CD8-positive, alpha-beta memory T cell (primary cell): ENCODE measurements at regions not wholly inside any gene's neighbourhood (a gene's known extent, or its start where the extent isn't known, plus 50 kb on each side); places are given as distances from the start of the nearest gene placed in this dataset.

Experiments used
- CTCF ChIA-PET: fragments of 350-600 bp; sonication (Branson Sonifier 250); formaldehyde crosslinking; loops from one replicate; lab custom pipeline; 2021; ENCODE audit warnings: antibody characterized with exemption; lab: Charles Lee
- POLR2A ChIA-PET: fragments of 350-600 bp; sonication (Branson Sonifier 250); formaldehyde crosslinking; loops from one replicate; lab custom pipeline; 2021; ENCODE audit warnings: antibody characterized with exemption; lab: Charles Lee
- DNase-seq, 5 donors: peaks; one replicate each; pipeline versions ENCODE4 v3.0.0 to v3.0.0-alpha.2; 2020 to 2022; ENCODE audit warnings: mixed read lengths in 1 of 5
- H3K27ac ChIP-seq: one replicate; pipeline ENCODE4 v1.7.0; 2013; ENCODE audit warnings: low read depth, mild to moderate bottlenecking, low read length, moderate library complexity
- H3K27me3 ChIP-seq: 2 replicates; pipeline ENCODE4 v1.7.0; 2013; ENCODE audit warnings: low read length, mild to moderate bottlenecking; ENCODE audit not compliant: insufficient read depth, poor library complexity, severe bottlenecking
- H3K36me3 ChIP-seq: 2 replicates; pipeline ENCODE4 v1.7.0; 2013; ENCODE audit warnings: mild to moderate bottlenecking, low read length, moderate library complexity; ENCODE audit not compliant: insufficient read depth
- H3K4me1 ChIP-seq: 2 replicates; pipeline ENCODE4 v1.7.0; 2013; ENCODE audit warnings: mild to moderate bottlenecking, low read length, moderate library complexity; ENCODE audit not compliant: insufficient read depth
- H3K4me3 ChIP-seq: 2 replicates; pipeline ENCODE4 v1.7.0; 2013; ENCODE audit warnings: mild to moderate bottlenecking, low read length
- H3K9me3 ChIP-seq: 2 replicates; pipeline ENCODE4 v1.7.0; 2013; ENCODE audit warnings: mild to moderate bottlenecking, low read length
- H3K27ac Mint-ChIP-seq, 8 donors: one replicate each; pipeline ENCODE4 v1.8.0; 2020 to 2021; ENCODE audit warnings: mixed read lengths in 8 of 8, mild to moderate bottlenecking in 6 of 8, inconsistent platforms in 3 of 8, moderate library complexity in 3 of 8
- H3K27me3 Mint-ChIP-seq, 2 donors: one replicate each; pipeline ENCODE4 v1.8.0; 2020 to 2021; ENCODE audit warnings: mixed read lengths in 2 of 2, mild to moderate bottlenecking in 1 of 2, moderate library complexity in 1 of 2
- H3K36me3 Mint-ChIP-seq, 3 donors: one replicate each; pipeline ENCODE4 v1.8.0; 2020 to 2021; ENCODE audit warnings: mixed read lengths in 3 of 3, inconsistent platforms in 1 of 3, mild to moderate bottlenecking in 1 of 3
- H3K4me1 Mint-ChIP-seq, 3 donors: one replicate each; pipeline ENCODE4 v1.8.0; 2020 to 2021; ENCODE audit warnings: mixed read lengths in 3 of 3, inconsistent platforms in 1 of 3, mild to moderate bottlenecking in 1 of 3
- H3K4me3 Mint-ChIP-seq, 7 donors: one replicate each; pipeline ENCODE4 v1.8.0; 2020 to 2021; ENCODE audit warnings: mixed read lengths in 7 of 7, mild to moderate bottlenecking in 6 of 7, moderate library complexity in 4 of 7, inconsistent platforms in 2 of 7
- H3K9me3 Mint-ChIP-seq, 5 donors: one replicate each; pipeline ENCODE4 v1.8.0; 2020 to 2022; ENCODE audit warnings: mixed read lengths in 5 of 5, mild to moderate bottlenecking in 3 of 5, moderate library complexity in 2 of 5, inconsistent platforms in 1 of 5

GRCh38 chr5:30098940-30099339 is 1094.5 kb upstream of the CDH6 start:
- no peak overlapping the region for H3K4me3 ChIP-seq
- Mint-ChIP-seq H3K27ac (no peak overlapping the region), H3K27me3 (no peaks in the 10 kb centered on the region), H3K36me3 (no peaks in the 10 kb centered on the region), H3K4me1 (no peaks in the 10 kb centered on the region), H3K4me3 (no peak overlapping the region), H3K9me3 (peaks cover 0 to 31% (median 12%) of the 10 kb centered on the region in 5 donors)
- H3K27ac ChIP-seq = no peak overlapping the region
- no peak for DNase-seq
- H3K4me1 ChIP-seq = no peaks in the 10 kb centered on the region
- no peaks in the 10 kb centered on the region for H3K36me3 ChIP-seq
- H3K27me3 ChIP-seq = no peaks in the 10 kb centered on the region
- ChIA-PET POLR2A (no interaction called here), CTCF (no interaction called here)
- H3K9me3 ChIP-seq = no peaks in the 10 kb centered on the region

GRCh38 chr5:30092548-30092947 is 1100.9 kb upstream of the CDH6 start:
- DNase-seq = no peak
- POLR2A ChIA-PET = no interaction called here
- Mint-ChIP-seq H3K9me3 (peaks cover 4 to 31% (median 9%) of the 10 kb centered on the region in 5 donors), H3K36me3 (no peaks in the 10 kb centered on the region), H3K27ac (no peak overlapping the region), H3K27me3 (no peaks in the 10 kb centered on the region), H3K4me3 (no peak overlapping the region), H3K4me1 (no peaks in the 10 kb centered on the region)
- Histone ChIP-seq H3K36me3 (no peaks in the 10 kb centered on the region), H3K27me3 (no peaks in the 10 kb centered on the region), H3K9me3 (no peaks in the 10 kb centered on the region), H3K27ac (no peak overlapping the region), H3K4me3 (no peak overlapping the region), H3K4me1 (no peaks in the 10 kb centered on the region)
- CTCF ChIA-PET = no interaction called here

GRCh38 chr5:30069441-30070263 is 1123.8 kb upstream of the CDH6 start:
- Histone ChIP-seq H3K27me3 (no peaks in the 10 kb centered on the region), H3K36me3 (no peaks in the 10 kb centered on the region), H3K9me3 (no peaks in the 10 kb centered on the region), H3K27ac (no peak overlapping the region), H3K4me3 (no peak overlapping the region), H3K4me1 (no peaks in the 10 kb centered on the region)
- Mint-ChIP-seq H3K4me3 (no peak overlapping the region), H3K36me3 (no peaks in the 10 kb centered on the region), H3K27me3 (no peaks in the 10 kb centered on the region), H3K4me1 (no peaks in the 10 kb centered on the region), H3K9me3 (peaks cover 15 to 33% (median 24%) of the 10 kb centered on the region in 5 donors), H3K27ac (no peak overlapping the region)
- ChIA-PET POLR2A (no interaction called here), CTCF (no interaction called here)
- peak in 1 of 5 donors; percentile 29 for DNase-seq

GRCh38 chr5:30063503-30063902 is 1130.0 kb upstream of the CDH6 start:
- no peak overlapping the region for H3K27ac Mint-ChIP-seq
- no peak for DNase-seq
- POLR2A ChIA-PET = no interaction called here
- peaks cover 0 to 30% (median 3%) of the 10 kb centered on the region in 5 donors for H3K9me3 Mint-ChIP-seq
- Histone ChIP-seq H3K4me3 (no peak overlapping the region), H3K9me3 (no peaks in the 10 kb centered on the region), H3K4me1 (no peaks in the 10 kb centered on the region), H3K27me3 (no peaks in the 10 kb centered on the region), H3K36me3 (no peaks in the 10 kb centered on the region), H3K27ac (no peak overlapping the region)
- H3K36me3 Mint-ChIP-seq = no peaks in the 10 kb centered on the region
- H3K27me3 Mint-ChIP-seq = no peaks in the 10 kb centered on the region
- H3K4me3 Mint-ChIP-seq = no peak overlapping the region
- H3K4me1 Mint-ChIP-seq = no peaks in the 10 kb centered on the region
- CTCF ChIA-PET = no interaction called here

- H3K36me3 Mint-ChIP-seq = no peaks in the 10 kb centered on the region
- ChIA-PET CTCF (no interaction called here), POLR2A (no interaction called here)
- H3K36me3 ChIP-seq = no peaks in the 10 kb centered on the region
- H3K27me3 Mint-ChIP-seq = no peaks in the 10 kb centered on the region
- no peak overlapping the region for H3K27ac ChIP-seq
- H3K9me3 Mint-ChIP-seq = peaks cover 0 to 36% (median 14%) of the 10 kb centered on the region in 5 donors
- H3K4me3 ChIP-seq = no peak overlapping the region
- no peaks in the 10 kb centered on the region for H3K9me3 ChIP-seq
- no peak overlapping the region for H3K27ac Mint-ChIP-seq
- H3K4me1 Mint-ChIP-seq = no peaks in the 10 kb centered on the region
- DNase-seq = no peak
- H3K27me3 ChIP-seq = no peaks in the 10 kb centered on the region
- no peak overlapping the region for H3K4me3 Mint-ChIP-seq
- no peaks in the 10 kb centered on the region for H3K4me1 ChIP-seq
Measured at GRCh38 chr5:30051976-30052375, 1141.5 kb upstream of the CDH6 start.

- Mint-ChIP-seq H3K9me3 (peaks cover 0 to 43% (median 7%) of the 10 kb centered on the region in 5 donors), H3K4me3 (no peak overlapping the region), H3K36me3 (no peaks in the 10 kb centered on the region), H3K27me3 (no peaks in the 10 kb centered on the region), H3K4me1 (no peaks in the 10 kb centered on the region), H3K27ac (no peak overlapping the region)
- CTCF ChIA-PET = no interaction called here
- no peaks in the 10 kb centered on the region for H3K27me3 ChIP-seq
- H3K9me3 ChIP-seq = no peaks in the 10 kb centered on the region
- POLR2A ChIA-PET = no interaction called here
- no peak overlapping the region for H3K27ac ChIP-seq
- no peaks in the 10 kb centered on the region for H3K4me1 ChIP-seq
- H3K36me3 ChIP-seq = no peaks in the 10 kb centered on the region
- H3K4me3 ChIP-seq = no peak overlapping the region
- DNase-seq = no peak
Measured at GRCh38 chr5:30050056-30050815, 1143.2 kb upstream of the CDH6 start.

- Mint-ChIP-seq H3K27ac (no peak overlapping the region), H3K27me3 (no peaks in the 10 kb centered on the region), H3K36me3 (no peaks in the 10 kb centered on the region), H3K4me1 (no peaks in the 10 kb centered on the region), H3K9me3 (peaks cover 3 to 31% (median 6%) of the 10 kb centered on the region in 5 donors), H3K4me3 (no peak overlapping the region)
- H3K36me3 ChIP-seq = no peaks in the 10 kb centered on the region
- CTCF ChIA-PET = no interaction called here
- POLR2A ChIA-PET = no interaction called here
- no peaks in the 10 kb centered on the region for H3K9me3 ChIP-seq
- no peak overlapping the region for H3K4me3 ChIP-seq
- no peak overlapping the region for H3K27ac ChIP-seq
- DNase-seq = no peak
- H3K4me1 ChIP-seq = no peaks in the 10 kb centered on the region
- no peaks in the 10 kb centered on the region for H3K27me3 ChIP-seq
Measured at GRCh38 chr5:30042677-30043076, 1150.8 kb upstream of the CDH6 start.

GRCh38 chr5:30041831-30042385 is 1151.6 kb upstream of the CDH6 start:
- ChIA-PET POLR2A (no interaction called here), CTCF (no interaction called here)
- Histone ChIP-seq H3K9me3 (no peaks in the 10 kb centered on the region), H3K27ac (no peak overlapping the region), H3K4me1 (no peaks in the 10 kb centered on the region), H3K27me3 (no peaks in the 10 kb centered on the region), H3K36me3 (no peaks in the 10 kb centered on the region), H3K4me3 (no peak overlapping the region)
- no peak for DNase-seq
- no peaks in the 10 kb centered on the region for H3K4me1 Mint-ChIP-seq
- H3K9me3 Mint-ChIP-seq = peaks cover 1 to 26% (median 8%) of the 10 kb centered on the region in 5 donors
- H3K36me3 Mint-ChIP-seq = no peaks in the 10 kb centered on the region
- H3K27ac Mint-ChIP-seq = no peak overlapping the region
- no peaks in the 10 kb centered on the region for H3K27me3 Mint-ChIP-seq
- no peak overlapping the region for H3K4me3 Mint-ChIP-seq
